HG02623 (cell line): ENCODE measurements at regions not wholly inside any gene's neighbourhood (a gene's known extent, or its start where the extent isn't known, plus 50 kb on each side); places are given as distances from the start of the nearest gene placed in this dataset.
"Not testable (repeated sequence)": the region's sequence is repeated elsewhere in the genome, so short reads cannot be mapped to it uniquely, and the experiment has no call there.

Source experiments
- ATAC-seq: cut with Tn5 transposase; IDR thresholded peaks from one replicate; pipeline ENCODE4 v1.9.1; 2021; ENCODE audit warnings: moderate library complexity; ENCODE audit not compliant: unreplicated experiment

DNA sequence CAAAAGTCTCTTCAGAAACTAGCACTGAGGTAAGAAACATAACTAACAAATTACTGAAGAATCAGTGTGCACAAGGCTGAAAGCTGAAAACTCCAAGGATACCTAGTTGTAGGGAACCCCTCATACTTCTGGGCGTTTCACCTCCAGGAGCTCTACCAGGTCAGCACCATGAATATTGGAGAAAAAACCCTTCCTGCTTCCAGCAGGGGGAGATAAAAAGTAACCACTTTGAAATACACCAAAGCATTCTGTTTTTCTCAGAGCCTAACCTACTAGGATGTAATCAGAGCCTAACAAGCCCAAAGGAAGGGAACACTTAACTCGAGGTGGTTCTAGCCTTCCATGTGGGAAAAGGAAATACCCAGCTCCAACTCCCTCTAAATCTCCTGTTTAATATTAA is 175.8 kb upstream of the MME start:
- no peak for ATAC-seq

DNA sequence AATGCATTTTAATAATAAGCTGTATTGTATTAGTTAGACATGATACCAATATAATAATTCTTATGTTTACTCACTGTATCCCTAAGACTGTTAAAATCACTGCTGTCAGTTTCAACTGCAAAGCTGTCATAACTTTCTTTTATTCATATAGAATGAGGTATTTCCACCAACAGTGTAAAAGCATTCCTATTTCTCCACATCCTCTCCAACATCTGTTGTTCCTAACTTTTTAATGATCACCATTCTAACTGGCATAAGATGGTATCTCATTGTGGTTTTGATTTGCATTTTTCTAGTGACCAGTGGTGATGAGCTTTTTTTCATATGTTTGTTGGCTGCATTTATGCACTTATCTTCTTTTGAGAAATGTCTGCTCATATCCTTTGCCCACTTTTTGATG is 177.6 kb upstream of the MME start:
- ATAC-seq = not testable (repeated sequence)

DNA sequence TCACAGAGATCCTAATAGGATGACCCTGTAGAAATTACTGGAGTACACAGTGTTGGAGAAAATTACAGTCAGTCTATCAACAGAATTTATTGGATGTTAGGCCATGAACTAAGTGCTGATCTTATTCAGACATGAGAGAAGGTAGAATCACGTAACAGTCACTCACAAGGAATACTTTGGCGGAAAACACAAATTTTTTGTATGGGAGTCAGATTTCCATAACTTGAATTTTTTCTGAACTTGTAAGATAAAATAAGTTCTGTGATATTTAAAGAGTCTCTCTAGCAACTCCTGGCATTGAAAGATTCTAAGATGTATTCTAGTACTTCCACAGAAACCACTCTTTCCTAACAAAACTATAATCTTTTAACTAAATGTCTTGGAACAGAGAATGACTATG is 178.8 kb upstream of the MME start:
- ATAC-seq = no peak

DNA sequence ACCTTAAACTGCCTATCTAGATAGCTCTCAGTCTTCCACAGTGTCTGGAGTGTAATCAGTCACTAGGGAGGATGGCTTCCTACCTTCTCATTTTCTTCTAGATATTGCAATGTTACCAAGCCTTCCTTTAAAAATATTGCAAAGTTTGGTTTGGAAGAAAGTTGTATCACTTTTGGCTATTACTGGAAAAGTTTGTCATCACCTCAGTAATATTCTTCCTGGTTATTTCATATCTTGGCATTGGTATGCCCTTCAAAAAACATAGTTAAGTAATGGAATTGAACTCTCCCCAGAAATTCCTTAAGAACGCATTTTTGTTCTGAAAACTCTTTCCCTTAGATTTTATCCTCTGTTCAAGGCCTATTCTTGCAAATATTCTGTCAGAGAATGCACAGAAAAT is 179.3 kb upstream of the MME start:
- no peak for ATAC-seq

DNA sequence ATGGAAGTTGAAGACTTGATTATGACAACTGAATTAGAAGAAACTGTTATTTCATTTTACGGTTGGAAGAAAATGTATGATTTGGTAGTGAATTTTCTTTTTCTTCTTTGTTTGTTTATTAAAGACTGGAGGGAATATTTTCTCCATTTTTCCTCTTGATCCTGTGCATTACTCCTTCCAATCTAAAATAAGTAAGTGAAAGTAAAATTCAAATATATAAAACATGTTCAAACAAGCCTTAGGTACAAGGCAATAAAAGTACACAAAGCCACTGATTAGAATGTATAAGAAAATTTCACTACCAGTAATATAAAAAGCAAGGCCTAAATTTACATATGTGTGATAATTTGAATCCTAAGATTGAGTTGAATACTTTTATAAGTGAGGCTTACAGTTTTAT is 181.2 kb upstream of the MME start:
- no peak for ATAC-seq

DNA sequence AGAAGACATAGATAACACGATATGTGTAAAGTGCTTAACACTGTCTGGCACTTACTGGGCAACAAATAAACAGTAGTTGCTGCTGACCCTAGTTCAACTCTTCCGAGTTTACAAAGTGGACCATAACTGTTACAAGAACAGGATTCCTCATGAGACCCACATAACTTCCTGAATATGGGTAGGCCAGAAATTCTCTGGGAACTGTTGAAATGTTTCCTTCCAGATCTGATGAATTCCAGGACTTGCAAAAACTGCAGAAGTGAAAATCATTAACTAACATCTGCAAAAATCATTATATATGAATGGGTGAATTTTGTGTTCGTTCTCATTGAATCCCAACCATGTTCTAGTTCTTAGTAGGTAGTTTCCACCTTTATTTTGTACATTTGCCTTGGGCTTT is 181.7 kb upstream of the MME start:
- no peak for ATAC-seq

DNA sequence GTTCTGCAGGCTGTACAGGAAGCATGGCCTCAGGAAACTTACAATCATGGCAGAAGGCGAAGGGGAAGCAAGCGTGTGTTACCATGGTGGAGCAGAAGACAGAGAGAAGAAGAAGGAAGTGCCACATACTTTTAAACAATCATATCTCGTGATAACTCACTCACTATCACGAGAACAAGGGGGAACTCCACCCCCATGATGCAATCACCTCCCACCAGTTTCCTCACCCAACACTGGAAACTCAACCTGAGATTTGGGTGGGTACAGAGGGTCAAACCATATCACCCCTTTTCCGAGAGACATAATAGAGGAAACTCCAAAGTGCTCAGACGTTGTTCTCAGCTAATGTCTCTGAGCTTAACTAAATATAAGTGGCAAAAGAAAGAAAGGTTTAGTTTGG is 186.3 kb upstream of the MME start:
- no peak for ATAC-seq

DNA sequence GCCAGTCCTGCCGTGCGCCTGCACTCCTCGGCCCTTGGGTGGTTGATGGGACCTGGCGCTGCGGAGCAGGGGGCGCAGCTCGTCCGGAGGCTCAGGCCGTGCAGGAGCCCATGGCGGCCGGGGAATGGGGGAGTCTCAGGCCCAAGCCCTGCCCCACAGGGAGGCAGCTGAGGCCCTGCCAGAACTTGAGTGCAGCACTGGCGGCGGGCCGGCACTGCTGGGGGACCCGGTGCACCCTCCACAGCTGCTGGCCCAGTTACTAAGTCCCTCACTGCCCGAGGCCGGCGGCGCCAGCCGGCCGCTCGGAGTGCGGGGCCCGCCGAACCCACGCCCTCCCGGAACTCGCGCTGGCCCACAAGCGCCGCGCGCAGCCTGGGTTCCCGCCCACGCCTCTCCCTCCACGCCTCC is 190.9 kb upstream of the MME start:
- ATAC-seq = no peak

DNA sequence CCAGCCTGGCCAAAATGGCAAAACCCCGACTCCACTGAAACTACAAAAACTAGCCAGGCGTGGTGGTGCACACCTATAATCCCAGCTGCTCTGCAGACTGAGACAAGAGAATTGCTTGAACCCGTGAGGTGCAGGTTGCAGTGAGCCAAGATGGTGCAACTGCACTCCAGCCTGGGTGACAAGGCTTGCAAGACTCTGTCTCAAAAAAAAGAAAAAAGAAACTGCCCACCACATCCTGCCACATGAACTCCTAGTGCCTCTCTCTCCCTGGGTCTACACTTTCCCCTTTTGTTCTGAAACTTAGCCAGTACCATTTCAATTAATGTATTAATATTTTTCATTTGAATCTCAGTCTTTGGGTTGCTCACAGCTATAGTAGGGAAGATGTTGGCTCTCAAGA is 192.2 kb upstream of the MME start:
- no peak for ATAC-seq

DNA sequence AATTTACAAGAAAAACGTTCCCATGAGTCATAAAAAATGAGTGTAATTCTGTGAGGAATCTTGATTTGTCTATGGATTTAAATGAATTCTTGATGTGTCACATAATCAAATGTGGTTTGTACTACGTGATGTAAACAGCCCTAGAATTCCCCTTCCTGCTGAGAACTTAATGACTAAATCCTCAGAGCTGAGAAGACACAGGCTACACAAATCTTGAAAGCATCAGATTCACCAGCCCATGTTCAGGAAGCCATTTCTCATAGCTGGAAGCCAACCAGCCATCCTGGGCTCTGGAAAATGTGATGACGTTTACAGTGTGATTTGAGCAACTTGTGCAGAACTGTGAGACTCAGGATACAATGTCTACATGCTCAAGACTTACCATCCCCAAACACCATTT is 193.7 kb upstream of the MME start:
- no peak for ATAC-seq

DNA sequence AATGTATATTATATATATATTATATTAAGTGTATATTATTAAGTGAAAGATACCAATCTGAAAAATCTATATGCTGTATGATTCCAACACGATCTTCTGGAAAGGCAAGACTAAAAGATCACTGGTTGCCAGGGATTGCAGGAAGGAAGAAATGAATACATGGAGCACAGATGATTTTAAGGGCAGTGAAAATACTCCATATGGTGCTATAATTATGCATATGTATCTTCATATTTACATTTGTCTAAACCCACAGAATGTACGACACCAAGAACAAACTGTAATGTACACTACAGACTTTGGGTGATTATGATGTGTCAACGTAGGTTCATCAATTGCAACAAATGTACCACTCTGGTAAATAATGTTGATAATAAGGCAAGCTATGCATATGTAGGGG is 194.7 kb upstream of the MME start:
- no peak for ATAC-seq

DNA sequence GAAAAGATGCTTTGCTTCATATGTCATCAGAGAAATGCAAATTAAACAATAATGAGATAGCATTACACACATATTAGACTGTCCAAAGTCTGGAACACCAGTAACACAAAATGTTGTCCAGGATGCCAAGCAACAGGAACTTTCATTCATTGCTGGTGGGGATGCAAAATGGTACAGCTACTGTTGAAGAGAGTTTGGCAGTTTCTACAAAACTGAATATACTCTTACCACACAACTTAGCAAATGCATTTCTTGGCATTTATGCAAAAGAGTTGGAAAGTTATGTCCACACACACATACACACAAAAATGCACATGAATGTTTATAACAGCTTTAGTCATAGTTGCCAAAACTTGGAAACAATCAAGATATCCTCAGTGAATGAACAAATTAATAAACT is 195.2 kb upstream of the MME start:
- no peak for ATAC-seq

DNA sequence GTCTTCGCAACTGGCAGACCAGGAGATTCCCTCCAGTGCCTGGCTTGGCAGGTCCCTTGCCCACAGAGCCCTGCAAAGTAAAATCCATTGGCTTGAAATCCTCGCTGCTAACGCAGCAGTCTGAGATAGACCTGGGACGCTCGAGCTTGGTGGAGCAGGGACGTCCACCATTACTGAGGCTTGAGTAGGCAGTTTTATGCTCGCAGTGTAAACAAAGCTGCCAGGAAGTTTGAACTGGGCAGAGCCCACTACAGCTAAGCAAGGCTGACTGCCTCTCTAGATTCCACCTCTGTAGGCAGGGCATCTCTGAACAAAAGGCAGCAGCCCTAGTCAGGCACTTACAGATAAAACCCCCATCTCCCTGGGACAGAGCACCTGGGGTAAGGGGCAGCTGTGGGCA is 205.0 kb upstream of the MME start:
- ATAC-seq = no peak

DNA sequence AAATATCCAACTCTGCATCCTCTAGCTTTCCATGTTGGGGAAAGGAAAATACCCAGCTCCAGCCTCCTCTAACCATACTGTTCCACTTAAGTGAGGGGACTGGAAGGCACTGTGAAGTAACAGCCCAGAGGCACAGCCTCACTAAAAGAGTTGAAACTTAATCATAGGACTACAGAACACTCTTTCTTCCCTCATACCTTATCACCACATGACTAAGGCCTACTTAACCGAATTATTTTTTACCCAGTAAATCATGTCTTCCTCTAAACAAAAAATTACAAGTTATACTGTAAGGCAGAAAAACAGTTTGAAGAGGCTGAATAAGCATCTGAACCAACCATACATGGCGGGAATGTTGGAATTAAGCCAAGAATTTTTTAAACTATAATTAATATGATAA is 207.4 kb upstream of the MME start:
- ATAC-seq = no peak

DNA sequence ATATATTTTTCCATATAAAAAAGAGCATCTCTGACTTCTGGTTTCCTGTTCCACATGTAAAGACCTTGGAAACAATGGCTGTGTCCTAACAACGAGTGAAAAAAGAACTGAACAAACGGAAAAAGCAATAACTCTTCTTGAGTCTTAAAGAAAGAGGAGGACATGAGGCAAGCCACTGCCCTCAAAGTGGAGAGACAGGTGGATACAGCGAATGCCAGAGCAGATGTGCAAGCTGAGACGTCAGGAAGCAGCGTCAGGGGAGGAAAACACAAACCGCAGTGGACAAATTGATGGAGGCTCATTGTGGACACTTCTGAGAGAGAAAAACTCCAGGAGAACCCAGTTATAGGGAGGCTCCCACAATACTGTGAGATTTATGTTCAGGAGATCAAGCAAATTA is 208.0 kb upstream of the MME start:
- ATAC-seq = no peak

DNA sequence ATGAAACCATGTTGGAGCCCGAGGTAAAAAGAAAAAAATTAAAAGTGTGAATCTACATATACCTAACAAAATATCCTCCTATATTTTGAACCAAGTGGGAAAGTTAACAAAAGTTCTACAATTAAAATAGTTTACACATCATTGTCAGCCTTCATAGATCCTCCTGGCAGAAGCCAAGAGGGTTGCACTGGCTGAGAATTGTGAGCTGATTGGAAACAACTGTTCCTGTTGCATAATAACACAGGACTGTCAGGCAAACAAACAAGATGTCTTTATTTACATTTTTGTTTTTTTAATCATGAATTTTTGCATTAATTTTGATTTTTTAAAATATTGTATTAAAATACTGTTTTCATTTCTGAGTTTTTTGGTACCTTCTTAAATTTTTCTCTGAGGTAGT is 215.2 kb upstream of the MME start:
- no peak for ATAC-seq

DNA sequence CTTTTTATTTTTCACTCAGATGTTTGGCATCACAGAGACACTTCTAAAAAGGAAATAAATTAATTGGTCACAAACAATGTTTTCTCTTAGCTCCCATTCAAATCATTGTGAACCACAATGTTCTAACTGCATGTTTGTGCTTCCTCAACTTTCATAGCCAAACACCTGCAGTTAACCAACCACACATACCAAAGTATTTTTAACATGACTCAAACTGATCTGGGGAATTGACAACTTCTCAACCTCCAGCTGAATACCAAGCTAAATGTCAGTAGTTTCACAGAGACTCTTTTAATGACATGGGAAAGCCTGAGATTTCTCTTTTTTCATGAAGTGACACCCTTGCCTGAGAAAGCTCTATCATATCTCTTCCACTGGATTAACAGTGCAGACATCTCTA is 217.9 kb upstream of the MME start:
- no peak for ATAC-seq

DNA sequence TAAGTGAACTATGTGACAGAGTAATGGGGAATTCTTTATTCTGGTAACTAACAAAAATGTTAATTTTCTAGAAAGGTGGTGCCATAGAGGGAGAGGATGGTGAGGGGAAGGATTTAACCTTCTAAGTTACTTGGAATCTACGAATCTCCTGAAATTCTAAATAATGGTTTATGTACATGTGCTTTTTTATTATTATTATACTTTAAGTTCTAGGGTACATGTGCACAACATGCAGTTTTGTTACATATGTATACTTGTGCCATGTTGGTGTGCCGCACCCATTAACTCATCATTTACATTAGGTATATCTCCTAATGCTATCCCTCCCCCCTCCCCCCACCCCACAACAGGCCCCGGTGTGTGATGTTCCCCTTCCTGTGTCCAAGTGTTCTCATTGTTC is 227.1 kb upstream of the MME start:
- not testable (repeated sequence) for ATAC-seq

DNA sequence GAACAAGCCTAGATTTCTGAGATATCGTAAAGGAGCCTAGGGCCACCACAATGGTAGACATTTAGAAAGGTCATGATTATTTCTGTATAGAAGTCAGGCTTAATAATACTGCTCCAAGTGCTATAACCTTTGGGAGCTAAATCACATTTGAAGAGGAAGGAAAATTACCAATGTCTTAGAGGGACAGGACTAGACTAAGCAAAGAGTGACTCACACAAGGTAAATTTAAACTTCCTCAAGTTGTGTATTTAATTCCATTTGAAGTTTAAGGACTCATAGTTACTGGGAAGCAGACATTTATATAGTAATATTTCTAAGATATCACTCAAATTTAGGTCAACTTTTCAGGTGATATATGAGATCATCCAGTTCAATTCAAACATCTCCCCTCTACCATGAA is 227.6 kb upstream of the MME start:
- no peak for ATAC-seq

DNA sequence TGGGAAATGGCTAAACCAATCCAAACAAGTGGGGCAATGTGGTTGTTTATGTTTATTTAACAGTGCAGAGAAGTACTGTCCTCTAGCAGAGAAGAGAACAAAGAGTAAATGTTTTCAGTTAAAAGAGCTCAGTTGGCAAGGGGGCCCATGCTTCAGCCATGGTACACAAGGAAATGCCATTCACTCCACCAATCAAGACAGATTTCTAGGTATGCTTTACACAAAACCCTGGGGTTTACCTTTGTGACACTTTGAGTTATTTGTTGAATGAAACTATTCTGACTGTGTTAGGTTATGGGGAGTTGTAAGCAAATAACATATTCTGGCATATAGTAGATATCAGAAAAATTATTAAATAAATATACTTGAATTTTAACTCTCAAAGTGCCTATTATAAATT is 228.5 kb upstream of the MME start:
- ATAC-seq = no peak

DNA sequence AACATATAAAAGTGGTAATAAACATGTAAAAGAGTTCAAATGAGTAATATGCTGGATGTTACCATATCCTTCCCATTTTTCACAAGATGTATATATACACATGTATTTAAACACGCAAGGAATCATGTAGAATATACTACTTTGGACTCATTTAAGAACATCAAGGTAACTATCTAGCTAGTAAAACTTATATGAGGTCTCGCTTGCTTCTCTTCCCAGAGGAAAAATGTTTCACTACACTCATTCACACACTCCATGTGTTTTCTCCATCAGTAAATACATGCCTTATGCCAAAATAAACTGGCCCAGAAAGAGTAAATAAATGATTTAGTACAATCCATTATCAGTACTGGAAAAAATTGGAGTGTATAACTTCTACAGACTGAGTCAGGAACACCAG is 229.2 kb upstream of the MME start:
- no peak for ATAC-seq

DNA sequence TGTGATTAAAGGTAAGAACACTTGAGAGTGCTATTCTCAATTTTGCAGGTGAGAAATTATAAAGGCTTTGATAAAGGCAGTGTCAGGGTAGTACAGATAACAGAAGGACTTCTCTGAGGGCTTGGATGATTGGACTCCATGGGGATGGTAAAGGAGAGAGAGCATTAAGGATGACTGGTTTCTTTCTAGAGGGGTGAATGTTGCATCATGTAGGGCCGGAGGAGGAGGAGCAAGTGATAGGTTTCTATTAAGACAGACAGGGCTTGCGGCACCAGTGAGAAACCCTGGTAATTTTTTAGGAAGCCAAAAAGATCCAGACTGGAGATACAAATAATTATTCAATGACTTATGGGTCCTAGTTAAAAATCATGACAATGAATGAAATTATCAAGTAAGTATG is 230.7 kb upstream of the MME start:
- no peak for ATAC-seq

DNA sequence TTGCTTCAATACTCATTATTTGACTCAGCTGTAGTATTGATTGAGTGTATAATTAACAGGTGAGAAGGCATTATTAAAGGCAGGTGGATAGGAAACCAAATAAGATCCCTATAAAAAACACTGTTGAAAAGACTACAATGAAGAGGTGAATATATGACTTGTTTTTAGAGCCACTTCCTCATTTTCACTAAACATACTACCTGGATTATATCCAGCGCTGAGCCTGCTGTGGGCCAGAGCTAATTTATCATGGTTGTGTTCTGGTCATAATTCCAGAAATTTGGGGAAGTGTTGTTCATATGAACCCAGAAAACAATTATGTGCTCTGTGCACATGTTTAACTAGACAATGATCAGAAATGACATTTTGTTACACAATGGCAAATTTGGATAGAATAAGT is 235.3 kb upstream of the MME start:
- no peak for ATAC-seq

DNA sequence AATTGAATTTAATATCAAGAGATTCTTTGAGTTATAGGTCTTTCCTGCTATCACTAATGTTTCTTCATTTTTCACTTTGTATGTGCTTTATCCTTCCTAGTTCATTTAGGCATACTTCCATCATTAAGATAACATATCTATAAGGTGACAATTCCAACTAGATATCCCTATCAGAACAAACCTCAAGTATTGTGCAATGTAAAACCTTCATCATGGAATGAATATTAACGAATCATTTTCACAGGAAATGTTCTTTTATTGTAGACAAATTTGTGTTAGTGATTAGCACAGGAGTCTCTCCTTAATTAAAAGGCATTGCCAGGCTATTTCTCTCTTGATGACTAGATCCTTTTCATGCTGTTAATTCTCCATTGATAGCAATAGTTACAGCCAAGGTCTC is 236.5 kb upstream of the MME start:
- no peak for ATAC-seq
